ENCODE measurements at regions not wholly inside any gene's neighbourhood (a gene's known extent, or its start where the extent isn't known, plus 50 kb on each side); places are given as distances from the start of the nearest gene placed in this dataset.

GRCh38 chr3:23002151-23002550, 201.0 kb upstream of the UBE2E2 start:
- H2AFZ ChIP-seq (ENCODE audit: low read depth): no peak overlapping the region

DNA sequence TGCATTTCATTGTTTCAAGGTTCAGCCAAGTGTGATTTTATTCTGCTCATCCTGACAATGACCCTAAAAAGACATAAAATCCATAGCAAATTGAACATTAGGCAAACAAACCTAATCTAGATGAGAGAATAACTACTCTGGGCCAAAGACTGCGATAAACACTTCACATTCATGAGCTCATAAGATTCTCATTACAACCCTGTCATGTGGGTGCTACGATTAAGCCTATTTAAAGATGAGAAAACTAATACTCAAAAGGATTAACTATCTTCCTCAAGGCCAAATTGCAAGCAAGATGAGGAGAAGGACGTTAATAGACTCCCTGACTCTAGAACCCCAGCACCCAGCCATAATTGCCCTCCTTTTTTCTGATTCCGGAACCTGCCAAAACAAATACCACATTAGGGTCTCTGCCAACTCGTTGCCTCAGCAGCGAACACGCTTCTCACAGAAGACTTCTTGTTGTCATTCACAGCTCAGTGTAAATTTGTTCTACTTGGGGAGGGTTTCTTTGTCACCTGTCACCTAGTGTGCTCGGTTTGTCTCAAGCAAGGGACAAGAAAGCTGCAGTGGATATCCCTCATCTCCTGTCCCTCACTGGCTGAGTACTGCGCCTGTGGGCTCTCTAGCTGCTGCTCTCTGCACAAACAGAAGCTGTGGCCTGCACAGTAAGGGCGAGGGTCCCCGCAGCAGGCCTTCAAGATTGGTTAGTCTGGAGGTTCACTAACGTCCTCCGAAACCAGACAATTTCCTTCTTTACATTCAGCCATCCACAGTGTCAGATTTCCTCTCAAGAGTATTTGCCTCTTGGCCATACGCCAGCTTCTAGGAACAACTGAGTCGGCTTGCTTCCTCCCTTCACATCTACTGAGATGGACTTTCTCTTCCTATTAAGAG, 200.0 kb upstream of the UBE2E2 start:
- H3F3A ChIP-seq (replicated peaks; ENCODE audit: insufficient read depth): no peaks in the 10 kb centered on the region
- H4K20me1 ChIP-seq (ENCODE audit: insufficient read depth): no peaks in the 10 kb centered on the region
- no peak overlapping the region for H3K4me2 ChIP-seq
- ChIA-PET CTCF (no interaction called here), POLR2A (no interaction called here)
- no peaks in the 10 kb centered on the region; a peak in 1 of 4 replicates for H3K4me1 ChIP-seq (ENCODE audit: control insufficient read depth in 1 of 2, insufficient read depth in 2 of 2, low read depth in 1 of 2, low read length in 1 of 2)
- no peak overlapping the region for H2AFZ ChIP-seq (ENCODE audit: low read depth)
- H3K36me3 ChIP-seq (replicated peaks in 1 of 2; ENCODE audit: control insufficient read depth in 1 of 2, insufficient read depth in 2 of 2, low read length in 1 of 2): no peaks in the 10 kb centered on the region
- TF ChIP-seq POLR2AphosphoS5 (IDR thresholded peaks at IDR 0.05; ENCODE audit: low read depth, low read length) (no peak), FOSL2 (IDR thresholded peaks at IDR 0.05; ENCODE audit: borderline replicate concordance, low read depth) (no peak), GABPA (IDR thresholded peaks at IDR 0.05; ENCODE audit: low read depth) (no peak), RCOR1 (IDR thresholded peaks at IDR 0.05; ENCODE audit: low read length) (no peak), MEF2A (IDR thresholded peaks at IDR 0.05; ENCODE audit: borderline replicate concordance, low read depth) (no peak), NFIC (IDR thresholded peaks at IDR 0.05; ENCODE audit: borderline replicate concordance) (no peak), FOXM1 (IDR thresholded peaks at IDR 0.05; ENCODE audit: low read depth) (no peak), MXI1 (IDR thresholded peaks at IDR 0.05; ENCODE audit: low read depth, low read length) (no peak), YY1 (IDR thresholded peaks at IDR 0.05; ENCODE audit: low read depth) (no peak), CHD2 (IDR thresholded peaks at IDR 0.05; ENCODE audit: low read length, partially characterized antibody) (no peak)
- TF ChIP-seq, protein P1, sequence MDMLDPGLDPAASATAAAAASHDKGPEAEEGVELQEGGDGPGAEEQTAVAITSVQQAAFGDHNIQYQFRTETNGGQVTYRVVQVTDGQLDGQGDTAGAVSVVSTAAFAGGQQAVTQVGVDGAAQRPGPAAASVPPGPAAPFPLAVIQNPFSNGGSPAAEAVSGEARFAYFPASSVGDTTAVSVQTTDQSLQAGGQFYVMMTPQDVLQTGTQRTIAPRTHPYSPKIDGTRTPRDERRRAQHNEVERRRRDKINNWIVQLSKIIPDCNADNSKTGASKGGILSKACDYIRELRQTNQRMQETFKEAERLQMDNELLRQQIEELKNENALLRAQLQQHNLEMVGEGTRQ (IDR thresholded peaks at IDR 0.05; ENCODE audit: borderline replicate concordance, low read depth, low read length): no peak
- TF ChIP-seq, protein P2, sequence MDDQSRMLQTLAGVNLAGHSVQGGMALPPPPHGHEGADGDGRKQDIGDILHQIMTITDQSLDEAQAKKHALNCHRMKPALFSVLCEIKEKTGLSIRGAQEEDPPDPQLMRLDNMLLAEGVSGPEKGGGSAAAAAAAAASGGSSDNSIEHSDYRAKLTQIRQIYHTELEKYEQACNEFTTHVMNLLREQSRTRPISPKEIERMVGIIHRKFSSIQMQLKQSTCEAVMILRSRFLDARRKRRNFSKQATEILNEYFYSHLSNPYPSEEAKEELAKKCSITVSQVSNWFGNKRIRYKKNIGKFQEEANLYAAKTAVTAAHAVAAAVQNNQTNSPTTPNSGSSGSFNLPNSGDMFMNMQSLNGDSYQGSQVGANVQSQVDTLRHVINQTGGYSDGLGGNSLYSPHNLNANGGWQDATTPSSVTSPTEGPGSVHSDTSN (IDR thresholded peaks at IDR 0.05): no peak
- H3K4me3 ChIP-seq (ENCODE audit: low read depth in 2 of 2, low read length in 1 of 2): no peak overlapping the region
- no peak overlapping the region for H3K27ac ChIP-seq (ENCODE audit: low read depth in 2 of 2, low read length in 1 of 2)
- no peaks in the 10 kb centered on the region for H3K9me2 ChIP-seq
- DNase-seq: no peak
- 78% methylated on average over 15 of the region's 15 CpGs for WGBS (ENCODE audit: low lambda C conversion rate)
- H3K9me3 ChIP-seq: no peaks in the 10 kb centered on the region
- no peak overlapping the region for H3K9ac ChIP-seq
- H3K27me3 ChIP-seq (ENCODE audit: insufficient read depth): no peaks in the 10 kb centered on the region
- no peaks in the 10 kb centered on the region for H3K79me2 ChIP-seq (ENCODE audit: insufficient read depth)

More at GRCh38 chr3:23002151-23002550, 201.0 kb upstream of the UBE2E2 start:
- no peaks in the 10 kb centered on the region for H3K79me2 ChIP-seq (ENCODE audit: insufficient read depth)
- POLR2A ChIA-PET: no interaction called here
- no peaks in the 10 kb centered on the region for H3K36me3 ChIP-seq (replicated peaks in 1 of 2; ENCODE audit: control insufficient read depth in 1 of 2, insufficient read depth in 2 of 2, low read length in 1 of 2)
- H3K27ac ChIP-seq (ENCODE audit: low read depth in 2 of 2, low read length in 1 of 2): no peak overlapping the region
- no peak for TF ChIP-seq MAX (IDR thresholded peaks at IDR 0.05; ENCODE audit: low read depth)
- no peak for TF ChIP-seq FOXJ3 (CRISPR knock-in tag; IDR thresholded peaks at IDR 0.05)
- TF ChIP-seq TEAD4 (IDR thresholded peaks at IDR 0.05; ENCODE audit: borderline replicate concordance, insufficient read depth): no peak
- TF ChIP-seq, protein P3, sequence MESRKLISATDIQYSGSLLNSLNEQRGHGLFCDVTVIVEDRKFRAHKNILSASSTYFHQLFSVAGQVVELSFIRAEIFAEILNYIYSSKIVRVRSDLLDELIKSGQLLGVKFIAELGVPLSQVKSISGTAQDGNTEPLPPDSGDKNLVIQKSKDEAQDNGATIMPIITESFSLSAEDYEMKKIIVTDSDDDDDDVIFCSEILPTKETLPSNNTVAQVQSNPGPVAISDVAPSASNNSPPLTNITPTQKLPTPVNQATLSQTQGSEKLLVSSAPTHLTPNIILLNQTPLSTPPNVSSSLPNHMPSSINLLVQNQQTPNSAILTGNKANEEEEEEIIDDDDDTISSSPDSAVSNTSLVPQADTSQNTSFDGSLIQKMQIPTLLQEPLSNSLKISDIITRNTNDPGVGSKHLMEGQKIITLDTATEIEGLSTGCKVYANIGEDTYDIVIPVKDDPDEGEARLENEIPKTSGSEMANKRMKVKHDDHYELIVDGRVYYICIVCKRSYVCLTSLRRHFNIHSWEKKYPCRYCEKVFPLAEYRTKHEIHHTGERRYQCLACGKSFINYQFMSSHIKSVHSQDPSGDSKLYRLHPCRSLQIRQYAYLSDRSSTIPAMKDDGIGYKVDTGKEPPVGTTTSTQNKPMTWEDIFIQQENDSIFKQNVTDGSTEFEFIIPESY (IDR thresholded peaks at IDR 0.05; ENCODE audit: borderline replicate concordance, low read depth): no peak
- no peak for TF ChIP-seq SIN3A (IDR thresholded peaks at IDR 0.05; ENCODE audit: borderline replicate concordance, low read depth, low read length)
- TF ChIP-seq ELF1 (IDR thresholded peaks at IDR 0.05): no peak
- TF ChIP-seq RAD21 (IDR thresholded peaks at IDR 0.05; ENCODE audit: low read length): no peak
- TF ChIP-seq, protein P4, sequence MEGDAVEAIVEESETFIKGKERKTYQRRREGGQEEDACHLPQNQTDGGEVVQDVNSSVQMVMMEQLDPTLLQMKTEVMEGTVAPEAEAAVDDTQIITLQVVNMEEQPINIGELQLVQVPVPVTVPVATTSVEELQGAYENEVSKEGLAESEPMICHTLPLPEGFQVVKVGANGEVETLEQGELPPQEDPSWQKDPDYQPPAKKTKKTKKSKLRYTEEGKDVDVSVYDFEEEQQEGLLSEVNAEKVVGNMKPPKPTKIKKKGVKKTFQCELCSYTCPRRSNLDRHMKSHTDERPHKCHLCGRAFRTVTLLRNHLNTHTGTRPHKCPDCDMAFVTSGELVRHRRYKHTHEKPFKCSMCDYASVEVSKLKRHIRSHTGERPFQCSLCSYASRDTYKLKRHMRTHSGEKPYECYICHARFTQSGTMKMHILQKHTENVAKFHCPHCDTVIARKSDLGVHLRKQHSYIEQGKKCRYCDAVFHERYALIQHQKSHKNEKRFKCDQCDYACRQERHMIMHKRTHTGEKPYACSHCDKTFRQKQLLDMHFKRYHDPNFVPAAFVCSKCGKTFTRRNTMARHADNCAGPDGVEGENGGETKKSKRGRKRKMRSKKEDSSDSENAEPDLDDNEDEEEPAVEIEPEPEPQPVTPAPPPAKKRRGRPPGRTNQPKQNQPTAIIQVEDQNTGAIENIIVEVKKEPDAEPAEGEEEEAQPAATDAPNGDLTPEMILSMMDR (IDR thresholded peaks at IDR 0.05): no peak
- no peak for TF ChIP-seq MEF2A (IDR thresholded peaks at IDR 0.05; ENCODE audit: borderline replicate concordance, low read depth)
- no peak for DNase-seq
- no peaks in the 10 kb centered on the region; a peak in 1 of 4 replicates for H3K4me1 ChIP-seq (ENCODE audit: control insufficient read depth in 1 of 2, insufficient read depth in 2 of 2, low read depth in 1 of 2, low read length in 1 of 2)
- no peak overlapping the region for H3K4me3 ChIP-seq (ENCODE audit: low read depth in 2 of 2, low read length in 1 of 2)
- no peaks in the 10 kb centered on the region for H3K9me3 ChIP-seq
- no peaks in the 10 kb centered on the region for H3F3A ChIP-seq (replicated peaks; ENCODE audit: insufficient read depth)
- 83% methylated on average over 1 of the region's 1 CpG for WGBS (ENCODE audit: low lambda C conversion rate)
- H3K9ac ChIP-seq: no peak overlapping the region
- no peaks in the 10 kb centered on the region for H3K27me3 ChIP-seq (ENCODE audit: insufficient read depth)
- H3K9me2 ChIP-seq: no peaks in the 10 kb centered on the region
- H4K20me1 ChIP-seq (ENCODE audit: insufficient read depth): no peaks in the 10 kb centered on the region
- CTCF ChIA-PET: no interaction called here
- no peak overlapping the region for H3K4me2 ChIP-seq

All from SK-N-SH (cell line).